ENCODE measurements at regions not wholly inside any gene's neighbourhood (a gene's known extent, or its start where the extent isn't known, plus 50 kb on each side); places are given as distances from the start of the nearest gene placed in this dataset.
A peak's percentile ranks its signal among the peaks of the same experiment; 100 is the strongest.

DNA sequence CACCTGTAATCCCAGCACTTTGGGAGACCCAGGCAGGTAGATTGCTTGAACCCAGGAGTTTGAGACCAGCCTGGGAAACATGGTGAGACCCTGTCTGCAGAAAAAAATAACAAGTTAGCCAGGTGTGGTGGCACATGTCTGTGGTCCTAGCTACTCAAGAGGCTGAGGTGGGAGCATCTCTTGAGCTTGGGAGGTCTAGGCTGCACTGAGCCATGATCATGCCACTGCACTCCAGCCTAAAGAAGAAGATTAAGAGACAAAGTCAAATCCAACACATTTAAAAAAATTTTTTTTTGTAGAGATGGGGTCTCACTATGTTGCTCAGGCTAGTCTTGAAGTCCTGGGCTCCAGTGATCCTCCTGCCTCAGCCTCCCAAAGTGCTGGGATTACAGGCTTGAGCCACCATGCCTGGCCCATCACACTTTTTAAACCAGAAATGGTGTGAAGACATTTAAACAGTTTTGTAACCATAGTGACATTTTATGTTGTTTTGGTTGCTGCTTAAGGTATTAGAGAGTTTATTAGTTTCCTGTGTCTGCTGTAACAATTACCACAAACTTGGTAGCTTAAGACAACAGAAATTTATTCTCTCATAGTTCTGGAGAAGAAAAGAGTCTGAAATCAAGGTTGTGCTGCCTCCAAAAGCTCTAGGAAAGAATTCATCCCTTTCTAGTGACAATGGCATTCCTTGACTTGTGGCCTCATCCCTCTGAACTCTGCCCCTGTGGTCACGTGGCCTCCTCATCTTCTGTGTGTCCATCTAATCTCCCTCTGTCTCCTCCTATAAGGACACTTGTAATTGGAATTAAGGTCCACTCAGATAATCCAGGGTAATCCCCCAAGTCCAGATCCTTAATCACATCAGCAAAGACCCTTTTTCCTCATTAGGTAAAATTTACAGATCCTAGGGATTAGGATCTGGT is 104.6 kb upstream of the TNFAIP3 start:
- no peak for TF ChIP-seq ZNF274 (IDR thresholded peaks at IDR 0.05; ENCODE audit: low read depth, low read length)
- H3K4me3 ChIP-seq (ENCODE audit: low read length), result no peak overlapping the region

DNA sequence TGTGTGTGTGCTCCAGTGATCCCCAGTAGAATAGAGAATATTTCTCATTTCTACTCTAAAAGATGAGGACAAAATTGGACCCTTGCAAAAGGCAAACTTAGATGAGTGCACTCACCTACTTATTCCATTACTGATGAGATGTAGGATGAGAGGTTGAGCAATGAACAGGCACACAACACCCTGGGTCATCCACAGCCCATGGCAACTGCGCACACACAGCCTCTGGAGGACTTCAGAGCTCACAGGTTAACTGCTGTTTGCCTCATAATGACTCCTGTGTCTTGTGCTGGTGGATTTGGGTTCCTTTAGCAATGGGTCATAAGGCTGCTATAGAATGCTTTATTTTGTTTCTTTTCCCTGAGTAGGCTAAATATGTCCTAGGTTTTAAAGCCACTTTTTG is 103.6 kb upstream of the TNFAIP3 start:
- no peak for TF ChIP-seq ZNF274 (IDR thresholded peaks at IDR 0.05; ENCODE audit: low read depth, low read length)

DNA sequence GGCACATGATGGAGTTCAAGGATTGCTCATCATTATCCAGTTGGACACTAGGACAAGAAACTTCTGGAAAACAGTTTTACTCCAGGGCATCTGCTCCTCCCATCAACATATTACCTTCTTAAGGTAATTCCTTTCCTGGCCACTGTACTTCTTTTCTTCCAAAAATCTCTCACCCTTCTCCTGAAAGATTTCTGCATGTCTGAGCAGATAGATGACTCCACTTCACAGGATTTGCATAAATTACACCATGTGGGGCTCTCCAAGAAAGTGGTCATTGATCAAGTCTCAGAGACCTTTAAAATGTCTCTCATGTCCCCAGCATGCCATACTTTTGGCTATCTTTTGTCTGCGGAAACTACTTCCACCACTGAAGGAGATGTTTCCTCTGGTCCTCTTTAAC is 103.2 kb upstream of the TNFAIP3 start:
- no peak overlapping the region for H3K4me3 ChIP-seq (ENCODE audit: low read length)
- no peak for TF ChIP-seq ZNF274 (IDR thresholded peaks at IDR 0.05; ENCODE audit: low read depth, low read length)

More for the DNA sequence above, 103.6 kb upstream of the TNFAIP3 start:
- no peak overlapping the region for H3K4me3 ChIP-seq (ENCODE audit: low read length)

DNA sequence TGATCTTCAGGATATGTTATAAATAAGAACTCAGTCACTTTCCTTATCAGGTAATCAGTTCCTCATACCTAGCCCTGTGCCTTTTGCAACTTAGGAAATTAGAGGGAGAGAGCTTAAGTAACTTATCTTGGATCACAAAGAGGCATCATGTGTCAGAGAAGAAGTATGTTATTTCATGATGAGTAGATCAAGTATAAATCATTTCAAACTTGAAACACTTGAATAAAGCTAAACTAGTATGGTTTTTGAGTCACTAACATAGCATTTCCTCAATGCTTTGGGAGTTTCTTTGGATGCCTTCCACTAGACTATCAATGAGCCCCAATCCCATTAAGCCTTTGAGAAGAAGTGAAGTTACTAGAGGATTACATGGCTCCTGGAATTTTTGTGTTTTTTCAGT is 102.6 kb upstream of the TNFAIP3 start:
- TF ChIP-seq ZNF274 (IDR thresholded peaks at IDR 0.05; ENCODE audit: low read depth, low read length), result no peak
- no peak overlapping the region for H3K4me3 ChIP-seq (ENCODE audit: low read length)

DNA sequence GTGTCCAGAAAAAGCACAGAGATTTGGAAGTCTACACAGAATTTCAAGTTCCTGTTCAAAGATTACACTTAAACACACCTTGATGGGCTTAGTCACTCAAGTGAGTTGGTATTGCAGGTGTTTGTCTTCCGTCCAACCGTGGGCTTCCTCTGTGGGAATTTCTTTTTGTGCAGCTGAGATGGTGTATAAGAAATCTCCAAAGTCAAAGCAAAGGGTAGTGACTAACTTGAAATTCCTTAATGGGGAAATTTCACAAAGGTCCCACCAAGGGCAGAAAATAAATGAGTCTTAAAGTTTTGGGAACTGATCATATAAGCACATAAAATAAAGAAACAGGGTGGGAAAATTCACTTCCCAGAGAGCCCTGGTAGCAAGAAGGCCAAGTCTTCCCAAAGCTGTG is 102.0 kb upstream of the TNFAIP3 start:
- no peak for TF ChIP-seq ZNF274 (IDR thresholded peaks at IDR 0.05; ENCODE audit: low read depth, low read length)
- H3K4me3 ChIP-seq (ENCODE audit: low read length), result no peak overlapping the region

DNA sequence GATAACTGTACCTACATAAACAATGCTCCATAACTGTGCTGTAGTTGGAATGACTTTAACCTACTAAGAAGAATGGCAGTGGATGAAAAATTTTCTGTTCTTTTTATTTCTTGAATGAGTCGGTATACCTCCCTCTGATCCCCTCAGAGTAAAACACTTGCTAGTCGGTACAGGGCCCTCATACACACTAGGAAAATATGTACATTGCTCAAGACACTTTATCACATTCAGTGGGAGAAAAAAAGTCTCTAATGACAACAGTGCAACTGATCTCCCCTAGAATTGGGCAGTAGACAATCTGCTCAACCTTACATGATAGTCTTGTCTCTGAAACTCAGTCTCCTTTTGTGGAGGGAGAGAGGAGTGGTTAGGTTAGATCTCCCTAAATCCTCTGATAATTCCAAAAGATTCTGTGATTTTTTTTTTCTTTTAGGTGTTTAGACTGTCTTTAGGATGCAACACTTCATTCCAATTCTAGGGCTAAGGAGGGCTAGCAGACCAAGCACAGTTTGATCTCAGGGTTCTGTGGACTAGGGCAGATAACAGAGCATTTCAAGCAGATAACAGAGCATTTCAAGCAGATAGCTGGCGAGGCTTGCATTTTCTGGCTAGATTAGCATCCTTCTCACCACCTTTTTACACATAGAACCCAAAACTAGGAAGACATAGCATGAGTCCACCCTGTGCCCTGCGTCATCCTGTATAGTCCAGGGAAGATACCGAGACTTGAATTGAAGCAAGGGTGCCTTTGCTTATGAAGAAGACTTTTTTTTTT is 100.3 kb upstream of the TNFAIP3 start:
- no peak overlapping the region for H3K4me3 ChIP-seq (ENCODE audit: low read length)
- no peak for TF ChIP-seq ZNF274 (IDR thresholded peaks at IDR 0.05; ENCODE audit: low read depth, low read length)

DNA sequence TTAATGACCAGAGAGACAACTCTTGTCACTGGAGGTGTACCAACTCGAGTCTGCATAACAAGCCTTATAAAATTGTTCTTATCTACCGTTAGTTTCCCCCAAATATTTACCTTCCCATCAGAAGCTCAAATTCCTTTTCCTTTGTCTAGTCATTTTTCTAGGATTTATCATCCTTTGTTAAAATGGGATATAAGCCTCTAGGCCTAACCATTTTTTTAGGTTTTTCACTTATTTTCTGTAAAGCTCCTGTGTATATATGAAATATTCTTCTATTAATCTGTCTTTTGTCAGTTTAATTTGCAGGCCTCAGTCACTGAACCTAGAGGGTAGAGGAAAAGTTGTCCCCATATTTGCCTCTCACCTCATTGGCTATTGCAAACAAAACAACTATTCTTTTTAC is 99.6 kb upstream of the TNFAIP3 start:
- no peak overlapping the region for H3K4me3 ChIP-seq (ENCODE audit: low read length)
- TF ChIP-seq ZNF274 (IDR thresholded peaks at IDR 0.05; ENCODE audit: low read depth, low read length), result no peak

DNA sequence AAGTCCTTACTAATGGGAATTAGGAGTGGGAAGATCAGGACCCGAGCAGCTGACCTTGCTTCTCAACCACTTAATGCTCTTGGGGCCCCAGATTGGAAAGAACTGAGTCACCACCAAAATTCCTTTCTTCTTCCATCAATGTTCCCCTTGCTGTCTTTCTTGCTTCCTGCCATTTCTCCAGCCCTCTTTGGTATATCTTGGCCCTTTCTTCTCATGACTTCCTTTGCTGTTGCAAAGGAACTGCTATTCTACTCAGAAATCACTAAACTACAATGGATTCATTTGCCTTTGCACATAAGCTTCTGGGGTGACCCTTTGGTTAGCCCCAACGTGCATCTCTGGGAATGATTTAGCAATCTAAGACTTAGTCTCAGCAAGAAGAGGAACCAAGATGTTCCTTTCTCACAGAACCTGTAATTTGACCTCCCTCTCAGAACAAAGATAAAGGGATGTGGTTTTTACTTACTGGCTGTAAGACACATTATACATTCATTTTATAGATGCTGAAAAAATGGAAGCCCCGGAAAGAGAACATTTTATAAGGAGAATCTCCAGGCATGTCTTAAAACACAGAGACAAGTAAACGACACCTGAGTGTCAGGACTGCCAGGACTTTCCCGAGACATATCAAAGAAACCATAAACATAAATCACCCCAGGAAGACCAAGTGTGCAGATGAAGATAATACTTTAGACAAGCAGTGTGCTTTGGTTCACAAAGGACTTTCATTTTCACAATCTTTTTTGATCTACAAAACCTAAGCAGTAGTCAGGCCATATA is 99.0 kb upstream of the TNFAIP3 start:
- H3K4me3 ChIP-seq (ENCODE audit: low read length), result no peak overlapping the region
- no peak for TF ChIP-seq ZNF274 (IDR thresholded peaks at IDR 0.05; ENCODE audit: low read depth, low read length)

DNA sequence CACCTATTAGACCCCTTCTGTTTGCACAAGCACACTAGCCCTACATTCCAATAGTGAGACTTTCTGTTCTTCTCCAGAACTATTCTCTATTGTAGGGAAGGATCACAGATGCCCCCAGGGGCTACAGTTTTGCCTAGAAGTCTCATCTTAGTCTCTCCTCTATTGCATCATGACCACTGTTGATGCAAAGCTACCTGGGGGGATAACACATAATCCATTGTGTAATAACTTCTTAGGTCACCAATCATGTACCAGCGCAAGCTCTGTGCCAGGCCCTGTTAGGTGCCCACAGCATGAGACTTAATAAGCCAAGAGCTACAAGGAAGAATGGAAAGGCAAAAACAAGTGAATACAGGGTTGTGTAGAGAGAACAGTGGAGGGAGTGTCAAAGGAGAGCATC is 98.1 kb upstream of the TNFAIP3 start:
- H3K4me3 ChIP-seq (ENCODE audit: low read length), result peak overlapping the region; percentile 31; the same call in 1 of the 2 replicates
- TF ChIP-seq ZNF274 (IDR thresholded peaks at IDR 0.05; ENCODE audit: low read depth, low read length), result no peak

DNA sequence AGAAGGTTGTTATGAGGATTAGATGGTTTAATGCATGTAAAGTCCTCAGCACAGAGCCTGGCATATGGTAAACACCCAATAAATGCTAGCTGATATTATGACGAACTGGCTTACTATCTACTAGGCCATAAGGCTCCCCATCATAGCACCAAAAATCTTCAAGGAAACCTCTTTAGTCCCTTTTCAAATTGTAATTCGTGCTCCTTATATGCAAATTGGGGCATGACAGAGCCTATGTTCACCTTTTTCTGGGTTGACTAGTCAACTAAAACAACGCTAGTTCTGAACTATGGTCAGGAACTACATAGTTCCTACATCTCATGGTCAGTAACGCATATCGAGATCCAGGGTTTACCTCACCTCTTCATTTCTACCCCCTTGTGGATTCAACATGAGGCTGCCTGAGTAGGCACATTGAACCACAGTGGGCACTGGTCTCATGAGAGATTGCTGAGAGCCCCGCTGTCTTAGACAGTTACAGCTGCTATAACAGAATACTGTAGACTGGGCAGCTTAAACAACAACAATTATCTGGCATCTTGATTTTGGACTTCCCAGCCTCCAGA is 97.2 kb upstream of the TNFAIP3 start:
- H3K4me3 ChIP-seq (ENCODE audit: low read length), result no peak overlapping the region
- TF ChIP-seq ZNF274 (IDR thresholded peaks at IDR 0.05; ENCODE audit: low read depth, low read length), result no peak

DNA sequence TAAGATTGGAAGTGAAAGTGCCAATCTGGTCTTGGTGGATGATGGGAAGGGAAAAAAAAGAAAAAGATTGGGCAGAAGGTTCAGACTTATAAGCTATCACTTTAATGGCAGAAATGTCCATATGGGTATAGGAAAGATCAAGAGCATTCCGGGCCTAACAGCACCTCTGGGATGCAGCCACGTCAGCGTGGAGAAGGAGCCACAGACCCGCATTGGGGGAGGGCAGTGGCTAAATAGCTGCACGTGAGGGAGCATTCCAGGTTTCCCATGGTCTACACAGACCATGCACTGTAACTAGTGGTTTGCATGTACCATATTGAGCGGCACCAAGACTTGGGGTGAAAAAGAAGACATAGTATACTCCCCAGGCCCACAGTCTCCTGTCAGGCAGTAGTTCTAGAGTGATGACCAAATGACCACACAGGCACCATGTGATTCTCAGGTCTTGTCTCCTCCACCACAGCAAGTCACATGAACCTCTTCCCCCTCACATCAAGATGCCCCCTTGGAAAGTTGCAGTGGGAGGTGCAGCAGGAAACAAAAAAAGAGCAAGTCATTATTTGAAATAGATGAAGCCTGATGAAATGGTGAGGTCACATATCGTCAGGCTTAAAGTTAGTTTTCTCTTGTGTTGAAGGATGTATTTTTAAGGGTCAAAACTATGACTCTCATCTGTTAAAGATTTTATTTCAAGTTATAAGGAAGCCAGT is 94.4 kb upstream of the TNFAIP3 start:
- TF ChIP-seq ZNF274 (IDR thresholded peaks at IDR 0.05; ENCODE audit: low read depth, low read length), result no peak

DNA sequence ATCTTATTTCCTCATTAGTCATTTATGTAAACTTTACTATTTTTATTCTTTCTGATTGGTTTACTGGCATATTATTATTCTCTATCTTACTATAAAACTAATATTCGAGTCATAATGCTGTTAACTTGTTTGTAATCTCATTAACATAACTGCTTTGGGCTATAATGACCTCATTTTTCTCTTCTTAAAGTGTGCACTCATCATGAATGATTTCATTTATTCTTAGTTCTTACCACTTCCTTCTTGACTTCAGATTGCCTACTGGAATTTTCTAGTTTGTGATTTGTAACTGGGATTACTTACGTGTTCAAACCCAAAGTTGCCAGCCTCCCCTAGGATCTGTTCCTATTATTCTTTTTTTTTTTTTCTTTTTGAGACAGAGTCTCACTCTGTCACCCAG is 91.8 kb upstream of the TNFAIP3 start:
- H3K4me3 ChIP-seq (ENCODE audit: low read length), result no peak overlapping the region
- no peak for TF ChIP-seq ZNF274 (IDR thresholded peaks at IDR 0.05; ENCODE audit: low read depth, low read length)

More for the DNA sequence above, 94.4 kb upstream of the TNFAIP3 start:
- no peak overlapping the region for H3K4me3 ChIP-seq (ENCODE audit: low read length)

DNA sequence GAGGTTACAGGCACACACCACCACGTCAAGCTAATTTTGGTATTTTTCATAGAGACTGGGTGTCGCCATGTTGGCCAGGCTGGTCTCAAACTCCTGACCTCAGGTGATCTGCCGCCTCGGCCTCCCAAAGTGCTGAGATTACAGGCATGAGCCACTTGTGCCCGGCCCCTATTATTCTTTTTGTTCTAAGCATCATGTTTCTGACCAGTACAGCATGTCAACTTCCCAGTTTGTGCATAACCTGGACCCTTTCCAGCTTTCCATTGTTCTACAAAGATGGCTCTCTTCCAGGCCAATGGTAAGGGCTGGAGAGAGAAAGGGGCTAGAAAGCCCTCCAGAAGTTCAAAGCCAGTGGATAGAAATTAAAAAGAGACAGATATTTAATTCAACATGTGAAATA is 91.3 kb upstream of the TNFAIP3 start:
- TF ChIP-seq ZNF274 (IDR thresholded peaks at IDR 0.05; ENCODE audit: low read depth, low read length), result no peak

More for the DNA sequence above, 91.3 kb upstream of the TNFAIP3 start:
- H3K4me3 ChIP-seq (ENCODE audit: low read length), result no peak overlapping the region

All from GM08714 (cell line).